Hepatocyte (in vitro differentiated cells): ENCODE measurements at regions not wholly inside any gene's neighbourhood (a gene's known extent, or its start where the extent isn't known, plus 50 kb on each side); places are given as distances from the start of the nearest gene placed in this dataset.

Source experiments
- DNase-seq: peaks from one replicate; pipeline ENCODE4 v3.0.0-alpha.2; 2016; ENCODE audit warnings: low spot score
- H2AFZ ChIP-seq: fragments of 200-600 bp; sonication (generic); 2 replicates; pipeline ENCODE4 v1.6.0; 2016; ENCODE audit warnings: antibody characterized with exemption, mild to moderate bottlenecking
- H3K27ac ChIP-seq: fragments of 200-600 bp; sonication (generic); 2 replicates; pipeline ENCODE4 v1.5.1; 2016; ENCODE audit warnings: mild to moderate bottlenecking
- H3K27me3 ChIP-seq: fragments of 200-600 bp; sonication (generic); 2 replicates; pipeline ENCODE4 v1.6.1; 2016
- H3K36me3 ChIP-seq: fragments of 200-600 bp; sonication (generic); replicated peaks from 2 replicates; pipeline ENCODE4 v1.5.1; 2016; ENCODE audit warnings: low read depth; ENCODE audit not compliant: insufficient read depth
- H3K4me1 ChIP-seq: fragments of 200-600 bp; sonication (generic); 2 replicates; pipeline ENCODE4 v1.5.1; 2016; ENCODE audit warnings: mild to moderate bottlenecking, moderate library complexity; ENCODE audit not compliant: insufficient read depth
- H3K4me2 ChIP-seq: fragments of 200-600 bp; sonication (generic); 2 replicates; pipeline ENCODE4 v1.6.0; 2016
- H3K4me3 ChIP-seq: fragments of 200-600 bp; sonication (generic); 2 replicates; pipeline ENCODE4 v1.5.1; 2016; ENCODE audit warnings: mild to moderate bottlenecking
- H3K79me2 ChIP-seq: fragments of 200-600 bp; sonication (generic); 2 replicates; pipeline ENCODE4 v1.6.0; 2017; ENCODE audit warnings: mild to moderate bottlenecking
- H3K9me2 ChIP-seq: fragments of 200-600 bp; sonication (generic); replicated peaks from 2 replicates; pipeline ENCODE4 v1.6.0; 2017; ENCODE audit warnings: mild to moderate bottlenecking; ENCODE audit not compliant: insufficient read depth
- H3K9me3 ChIP-seq: fragments of 200-600 bp; sonication (generic); 2 replicates; pipeline ENCODE4 v1.5.1; 2016; ENCODE audit warnings: low read depth, mild to moderate bottlenecking
- H4K20me1 ChIP-seq: fragments of 200-600 bp; sonication (generic); 2 replicates; pipeline ENCODE4 v1.6.0; 2016; ENCODE audit warnings: mild to moderate bottlenecking; ENCODE audit not compliant: insufficient read depth, poor library complexity, severe bottlenecking
- CTCF ChIP-seq: fragments of 200-600 bp; sonication (generic); IDR thresholded peaks from 2 replicates; pipeline ENCODE4 v1.5.1; 2016; ENCODE audit warnings: antibody characterized with exemption, mild to moderate bottlenecking; ENCODE audit not compliant: poor library complexity
- EZH2 ChIP-seq: fragments of 200-600 bp; sonication (generic); IDR thresholded peaks from 2 replicates; pipeline ENCODE4 v1.6.1; 2016; ENCODE audit warnings: antibody characterized with exemption, mild to moderate bottlenecking, borderline replicate concordance
- EZH2phosphoT487 ChIP-seq: fragments of 200-600 bp; sonication (generic); IDR thresholded peaks from one replicate; pipeline ENCODE4 v1.6.1; 2018; ENCODE audit warnings: antibody characterized with exemption, mild to moderate bottlenecking, low read depth, moderate library complexity; ENCODE audit not compliant: unreplicated experiment, severe bottlenecking
- WGBS: methylation state at CpG from one replicate; pipeline ENCODE4 v1.1.6; 2016; ENCODE audit warnings: low lambda C conversion rate; ENCODE audit errors: missing lambda C conversion rate; 5-methylcytosine and 5-hydroxymethylcytosine counted together

- Histone ChIP-seq H3K79me2 (no peaks in the 10 kb centered on the region), H3K36me3 (no peaks in the 10 kb centered on the region), H4K20me1 (no peaks in the 10 kb centered on the region)
These were observed 1038.1 kb upstream of the ARRDC3 start for GRCh38 chr5:92421196-92421595.

GRCh38 chr5:92419261-92419660 is 1036.1 kb upstream of the ARRDC3 start:
- no peak overlapping the region for H2AFZ ChIP-seq
- no peak overlapping the region for H3K27ac ChIP-seq
- no peaks in the 10 kb centered on the region for H3K79me2 ChIP-seq
- no peaks in the 10 kb centered on the region for H3K27me3 ChIP-seq
- peaks cover 3% of the 10 kb centered on the region for H3K9me3 ChIP-seq
- H3K4me1 ChIP-seq = no peaks in the 10 kb centered on the region
- no peak overlapping the region for H3K4me3 ChIP-seq
- no peak overlapping the region for H3K4me2 ChIP-seq
- H4K20me1 ChIP-seq = no peaks in the 10 kb centered on the region
- DNase-seq = no peak
- no peaks in the 10 kb centered on the region for H3K36me3 ChIP-seq
- TF ChIP-seq CTCF (no peak), EZH2phosphoT487 (no peak)
- no peaks in the 10 kb centered on the region for H3K9me2 ChIP-seq

More at GRCh38 chr5:92421196-92421595, 1038.1 kb upstream of the ARRDC3 start:
- H3K4me2 ChIP-seq = no peak overlapping the region
- no peaks in the 10 kb centered on the region for H3K4me1 ChIP-seq
- no peak for TF ChIP-seq EZH2
- no peak for TF ChIP-seq CTCF
- TF ChIP-seq EZH2phosphoT487 = no peak
- peaks cover 3% of the 10 kb centered on the region for H3K9me3 ChIP-seq
- no peak for DNase-seq
- H2AFZ ChIP-seq = no peak overlapping the region
- no peak overlapping the region for H3K27ac ChIP-seq
- no peaks in the 10 kb centered on the region for H3K27me3 ChIP-seq
- H3K9me2 ChIP-seq = no peaks in the 10 kb centered on the region
- H3K4me3 ChIP-seq = no peak overlapping the region

- DNase-seq = no peak
- no peak overlapping the region for H3K27ac ChIP-seq
- H2AFZ ChIP-seq = no peak overlapping the region
- WGBS = 88% methylated on average over 3 of the region's 3 CpGs
- peaks cover 3% of the 10 kb centered on the region for H3K9me3 ChIP-seq
- H4K20me1 ChIP-seq = no peaks in the 10 kb centered on the region
- no peak overlapping the region for H3K4me3 ChIP-seq
- H3K27me3 ChIP-seq = no peaks in the 10 kb centered on the region
- H3K4me2 ChIP-seq = no peak overlapping the region
- TF ChIP-seq CTCF (no peak), EZH2phosphoT487 (no peak), EZH2 (no peak)
- H3K9me2 ChIP-seq = no peaks in the 10 kb centered on the region
- no peaks in the 10 kb centered on the region for H3K36me3 ChIP-seq
- no peaks in the 10 kb centered on the region for H3K79me2 ChIP-seq
- H3K4me1 ChIP-seq = no peaks in the 10 kb centered on the region
These were observed 1035.2 kb upstream of the ARRDC3 start for GRCh38 chr5:92418341-92418740.

- Histone ChIP-seq H3K9me3 (no peaks in the 10 kb centered on the region), H2AFZ (no peak overlapping the region), H3K4me2 (no peak overlapping the region), H4K20me1 (no peaks in the 10 kb centered on the region), H3K27me3 (no peaks in the 10 kb centered on the region), H3K79me2 (no peaks in the 10 kb centered on the region), H3K36me3 (no peaks in the 10 kb centered on the region), H3K4me1 (no peaks in the 10 kb centered on the region), H3K4me3 (no peak overlapping the region), H3K27ac (no peak overlapping the region), H3K9me2 (no peaks in the 10 kb centered on the region)
- 83% methylated on average over 2 of the region's 2 CpGs for WGBS
- TF ChIP-seq EZH2 (no peak), EZH2phosphoT487 (no peak), CTCF (no peak)
- no peak for DNase-seq
These were observed 1026.0 kb upstream of the ARRDC3 start for GRCh38 chr5:92409134-92409533.
